ENCODE measurements at regions not wholly inside any gene's neighbourhood (a gene's known extent, or its start where the extent isn't known, plus 50 kb on each side); places are given as distances from the start of the nearest gene placed in this dataset.

DNA sequence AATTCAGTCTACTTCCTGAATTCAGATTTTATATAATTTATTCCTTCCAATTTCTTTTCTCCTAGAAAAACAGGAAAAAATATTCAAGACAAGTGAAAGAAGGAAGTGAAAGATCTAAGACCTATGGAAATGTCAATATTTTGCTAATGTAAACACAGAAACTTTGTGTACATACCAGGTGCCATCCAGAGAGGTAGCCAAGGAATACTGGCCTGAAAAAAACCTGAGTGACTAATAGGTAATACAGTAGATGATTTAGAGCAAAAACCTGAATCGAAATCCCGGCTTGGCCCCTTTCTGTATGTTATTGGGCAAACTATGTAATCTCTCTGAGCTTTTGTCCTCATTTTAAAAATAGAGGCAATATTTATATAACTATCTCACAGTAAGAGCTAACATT, 59.2 kb upstream of the FSHB start:
- no peaks in the 10 kb centered on the region for H3K27me3 ChIP-seq
- TF ChIP-seq POLR2A (IDR thresholded peaks at IDR 0.05) (no peak), POLR2AphosphoS5 (IDR thresholded peaks at IDR 0.05) (no peak)
- TF ChIP-seq, protein P1, sequence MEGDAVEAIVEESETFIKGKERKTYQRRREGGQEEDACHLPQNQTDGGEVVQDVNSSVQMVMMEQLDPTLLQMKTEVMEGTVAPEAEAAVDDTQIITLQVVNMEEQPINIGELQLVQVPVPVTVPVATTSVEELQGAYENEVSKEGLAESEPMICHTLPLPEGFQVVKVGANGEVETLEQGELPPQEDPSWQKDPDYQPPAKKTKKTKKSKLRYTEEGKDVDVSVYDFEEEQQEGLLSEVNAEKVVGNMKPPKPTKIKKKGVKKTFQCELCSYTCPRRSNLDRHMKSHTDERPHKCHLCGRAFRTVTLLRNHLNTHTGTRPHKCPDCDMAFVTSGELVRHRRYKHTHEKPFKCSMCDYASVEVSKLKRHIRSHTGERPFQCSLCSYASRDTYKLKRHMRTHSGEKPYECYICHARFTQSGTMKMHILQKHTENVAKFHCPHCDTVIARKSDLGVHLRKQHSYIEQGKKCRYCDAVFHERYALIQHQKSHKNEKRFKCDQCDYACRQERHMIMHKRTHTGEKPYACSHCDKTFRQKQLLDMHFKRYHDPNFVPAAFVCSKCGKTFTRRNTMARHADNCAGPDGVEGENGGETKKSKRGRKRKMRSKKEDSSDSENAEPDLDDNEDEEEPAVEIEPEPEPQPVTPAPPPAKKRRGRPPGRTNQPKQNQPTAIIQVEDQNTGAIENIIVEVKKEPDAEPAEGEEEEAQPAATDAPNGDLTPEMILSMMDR (IDR thresholded peaks at IDR 0.05), result no peak
- no peaks in the 10 kb centered on the region for H3K9me3 ChIP-seq
- no peak for DNase-seq (ENCODE audit: low spot score in 2 of 2)
- H3K36me3 ChIP-seq, result no peaks in the 10 kb centered on the region
- intact Hi-C loops (cut with DNase I; ENCODE audit: low total_unique reads), result no loop called here
- no peaks in the 10 kb centered on the region for H3K4me1 ChIP-seq
- no peak overlapping the region for H3K27ac ChIP-seq
- no peak overlapping the region for H3K4me3 ChIP-seq

DNA sequence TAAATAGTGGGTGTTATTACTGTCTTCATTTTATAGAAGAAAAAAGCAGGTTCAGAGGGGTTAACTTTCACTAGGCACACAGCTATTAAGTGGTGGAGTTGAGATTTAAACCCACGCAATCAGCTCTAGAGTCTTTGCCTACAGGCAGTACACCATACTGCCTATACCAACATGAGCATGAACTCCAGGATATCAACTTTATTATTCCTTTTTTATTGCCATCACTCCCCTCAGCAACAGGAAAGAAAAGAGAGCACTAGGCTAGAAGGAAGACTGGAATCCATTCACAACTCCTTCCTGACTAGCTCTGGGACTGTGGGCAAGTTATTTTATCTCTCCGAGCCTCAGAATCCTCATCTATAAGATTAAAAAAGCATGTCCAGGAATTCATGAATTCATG, 58.7 kb upstream of the FSHB start:
- no peak for DNase-seq (ENCODE audit: low spot score in 2 of 2)
- intact Hi-C loops (cut with DNase I; ENCODE audit: low total_unique reads), result no loop called here
- TF ChIP-seq POLR2AphosphoS5 (IDR thresholded peaks at IDR 0.05), result no peak
- TF ChIP-seq, protein P1 (IDR thresholded peaks at IDR 0.05), result no peak
- no peak for TF ChIP-seq POLR2A (IDR thresholded peaks at IDR 0.05)

DNA sequence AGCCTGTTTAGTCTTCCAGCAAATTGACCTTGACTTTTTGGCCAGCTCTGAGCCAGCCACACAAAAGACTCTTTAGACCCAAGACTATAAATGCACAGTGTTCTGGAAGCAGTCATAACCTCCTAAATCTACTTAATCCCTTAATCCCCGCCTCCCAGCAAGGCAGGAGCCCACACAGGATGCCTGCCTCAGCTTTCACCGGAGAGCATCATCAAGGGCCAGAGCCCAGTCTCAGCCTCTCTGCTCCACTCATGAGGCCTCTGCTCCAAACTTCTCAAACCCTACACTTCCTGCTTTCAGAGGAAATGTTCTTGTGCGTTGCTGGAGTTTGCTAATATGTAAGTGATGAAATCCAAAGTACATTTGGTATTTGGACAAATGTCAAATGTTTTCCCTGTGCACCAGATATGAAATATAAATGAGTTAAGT, 57.9 kb upstream of the FSHB start:
- Histone ChIP-seq H3K9me3 (peaks cover 0 to 8% of the 10 kb centered on the region in 2 donors), H3K4me3 (no peak overlapping the region), H3K27me3 (no peaks in the 10 kb centered on the region), H3K36me3 (no peaks in the 10 kb centered on the region), H3K4me1 (no peaks in the 10 kb centered on the region), H3K27ac (no peak overlapping the region)
- TF ChIP-seq, protein P1 (IDR thresholded peaks at IDR 0.05), result no peak
- TF ChIP-seq POLR2AphosphoS5 (IDR thresholded peaks at IDR 0.05), result no peak
- DNase-seq (ENCODE audit: low spot score in 2 of 2), result no peak
- intact Hi-C loops (cut with DNase I; ENCODE audit: low total_unique reads), result no loop called here

More for the DNA sequence above, 58.7 kb upstream of the FSHB start:
- no peak overlapping the region for H3K4me3 ChIP-seq
- no peaks in the 10 kb centered on the region for H3K36me3 ChIP-seq
- peaks cover 0 to 2% of the 10 kb centered on the region in 2 donors for H3K9me3 ChIP-seq
- no peaks in the 10 kb centered on the region for H3K4me1 ChIP-seq
- H3K27me3 ChIP-seq, result no peaks in the 10 kb centered on the region
- H3K27ac ChIP-seq, result no peak overlapping the region

DNA sequence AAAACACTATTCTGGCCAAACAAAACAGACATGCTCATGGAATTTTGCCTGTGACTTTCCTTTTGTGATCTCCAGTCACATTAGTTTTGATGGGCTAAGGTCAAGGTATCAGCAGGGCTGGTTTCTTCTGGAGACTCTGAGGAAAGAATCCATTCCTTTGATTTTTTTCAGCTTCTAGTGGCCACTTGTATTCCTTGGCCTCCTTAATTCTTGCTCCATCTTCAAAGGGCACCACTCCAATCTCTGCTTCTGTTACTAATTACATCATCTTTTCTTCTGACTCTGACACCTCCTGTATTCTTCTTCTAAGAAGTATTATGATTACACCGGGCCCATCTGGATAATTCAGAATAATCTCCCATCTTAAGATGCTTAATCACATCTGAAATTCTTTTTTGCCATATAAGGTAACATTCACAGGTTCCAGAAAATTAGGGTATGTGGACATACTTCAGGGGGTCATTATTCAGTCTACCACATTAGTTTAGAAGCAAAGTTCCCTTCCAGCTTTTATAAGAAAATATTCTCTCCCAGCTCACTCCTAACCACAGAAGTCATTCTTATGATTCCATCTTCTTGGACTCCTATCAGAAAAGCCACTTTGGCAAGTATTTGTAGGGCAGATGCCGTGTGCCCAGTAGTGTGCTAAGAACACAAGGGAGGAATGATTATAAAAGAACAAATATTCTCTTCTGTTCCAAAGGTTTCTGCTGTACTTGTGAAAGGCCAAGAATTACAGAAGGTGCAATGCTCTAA, 56.4 kb upstream of the FSHB start:
- Histone ChIP-seq H3K27ac (no peak overlapping the region), H3K4me3 (no peak overlapping the region), H3K4me1 (no peaks in the 10 kb centered on the region), H3K36me3 (no peaks in the 10 kb centered on the region), H3K27me3 (no peaks in the 10 kb centered on the region), H3K9me3 (peaks cover 0 to 19% of the 10 kb centered on the region in 2 donors)
- no peak for DNase-seq (ENCODE audit: low spot score in 2 of 2)
- intact Hi-C loops (cut with DNase I; ENCODE audit: low total_unique reads), result no loop called here
- TF ChIP-seq POLR2A (IDR thresholded peaks at IDR 0.05), result no peak
- no peak for TF ChIP-seq POLR2AphosphoS5 (IDR thresholded peaks at IDR 0.05)
- TF ChIP-seq, protein P1 (IDR thresholded peaks at IDR 0.05), result no peak
